GM10248 (cell line): ENCODE measurements at regions not wholly inside any gene's neighbourhood (a gene's known extent, or its start where the extent isn't known, plus 50 kb on each side); places are given as distances from the start of the nearest gene placed in this dataset.
"Not testable (repeated sequence)": the region's sequence is repeated elsewhere in the genome, so short reads cannot be mapped to it uniquely, and the experiment has no call there.

Source experiments
- CTCF ChIA-PET: fragments of 300-600 bp; sonication (Branson Sonifier 250); formaldehyde crosslinking; extraction: SDS; loops from one replicate; lab custom pipeline; 2021; ENCODE audit warnings: antibody characterized with exemption; lab: Yijun Ruan, JAX
- POLR2A ChIA-PET: fragments of 350-650 bp; sonication (Branson Sonifier 250); formaldehyde crosslinking; extraction: SDS; loops from one replicate; lab custom pipeline; 2020; ENCODE audit warnings: antibody characterized with exemption; lab: Yijun Ruan, JAX
- DNase-seq: peaks from one replicate; pipeline ENCODE4 v3.0.0; 2012; ENCODE audit errors: extremely low spot score
- CTCF ChIP-seq: IDR thresholded peaks from 2 replicates; pipeline ENCODE4 v1.5.1; 2012; ENCODE audit warnings: mild to moderate bottlenecking, low read depth; ENCODE audit errors: extremely low read depth, missing control alignments, control extremely low read depth

GRCh38 chr13:94795292-94795691 is 82.9 kb upstream of the SOX21 start:
- ChIA-PET POLR2A (no interaction called here), CTCF (no interaction called here)
- no peak for TF ChIP-seq CTCF
- DNase-seq = no peak

- CTCF ChIA-PET = not testable (repeated sequence)
Observed at GRCh38 chr13:94786246-94786645, 73.9 kb upstream of the SOX21 start.

GRCh38 chr13:94784066-94784465 is 71.7 kb upstream of the SOX21 start:
- no peak for TF ChIP-seq CTCF
- POLR2A ChIA-PET = no interaction called here
- CTCF ChIA-PET = interaction anchor here (1.9 kb wide), 1 partner anchor 12 kb away, joined by 5 read pairs; no protein-coding TSS in a partner anchor
- no peak for DNase-seq

More at GRCh38 chr13:94786246-94786645, 73.9 kb upstream of the SOX21 start:
- DNase-seq, POLR2A ChIA-PET: not testable (repeated sequence)

DNA sequence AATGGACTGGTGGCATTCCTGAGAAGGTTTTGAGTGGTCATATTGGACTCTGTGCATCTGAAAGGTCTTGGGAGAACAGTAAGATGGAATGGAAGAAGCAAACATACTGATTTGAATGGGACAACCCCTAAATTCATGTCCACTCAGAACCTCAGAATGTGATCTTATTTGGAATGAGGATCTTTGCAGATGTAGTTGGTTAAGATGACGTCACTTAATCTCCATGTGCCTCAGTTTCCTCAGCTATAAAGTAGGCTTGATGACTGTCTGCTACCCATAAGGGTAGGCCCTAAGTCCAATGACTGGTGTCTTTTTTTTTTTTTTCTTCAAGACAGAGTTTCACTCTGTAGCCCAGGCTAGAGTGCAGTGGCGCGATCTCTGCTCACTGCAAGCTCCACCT is 71.1 kb upstream of the SOX21 start:
- no peak for TF ChIP-seq CTCF
- POLR2A ChIA-PET = no interaction called here
- CTCF ChIA-PET = interaction anchor here (1.9 kb wide), 1 partner anchor 11 kb away, joined by 5 read pairs; no protein-coding TSS in a partner anchor
- no peak for DNase-seq

DNA sequence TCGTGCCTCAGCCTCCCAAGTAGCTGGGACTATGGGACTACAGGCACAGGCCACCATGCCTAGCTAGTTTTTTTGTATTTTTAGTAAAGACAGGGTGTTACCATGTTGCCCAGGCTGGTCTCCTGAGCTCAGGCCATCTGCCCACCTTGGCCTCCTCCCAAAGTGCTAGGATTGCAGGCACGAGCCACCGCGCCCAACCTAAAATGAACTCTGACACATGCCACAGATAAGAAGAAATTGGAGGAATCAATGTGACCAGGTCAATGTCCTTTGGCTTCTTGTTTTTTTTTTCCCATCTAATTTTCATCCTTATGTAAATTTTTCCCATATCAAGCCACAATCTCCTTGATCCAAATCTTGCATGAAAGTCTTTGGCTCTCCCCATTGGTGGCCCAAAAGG is 68.1 kb upstream of the SOX21 start:
- ChIA-PET CTCF (no interaction called here), POLR2A (no interaction called here)
- TF ChIP-seq CTCF = no peak
- no peak for DNase-seq

GRCh38 chr13:94778986-94779385 is 66.6 kb upstream of the SOX21 start:
- no peak for TF ChIP-seq CTCF
- DNase-seq = no peak
- POLR2A ChIA-PET = no interaction called here
- CTCF ChIA-PET = interaction anchor here (1.0 kb wide), 1 partner anchor 87 kb away, joined by 3 read pairs; no protein-coding TSS in a partner anchor

DNA sequence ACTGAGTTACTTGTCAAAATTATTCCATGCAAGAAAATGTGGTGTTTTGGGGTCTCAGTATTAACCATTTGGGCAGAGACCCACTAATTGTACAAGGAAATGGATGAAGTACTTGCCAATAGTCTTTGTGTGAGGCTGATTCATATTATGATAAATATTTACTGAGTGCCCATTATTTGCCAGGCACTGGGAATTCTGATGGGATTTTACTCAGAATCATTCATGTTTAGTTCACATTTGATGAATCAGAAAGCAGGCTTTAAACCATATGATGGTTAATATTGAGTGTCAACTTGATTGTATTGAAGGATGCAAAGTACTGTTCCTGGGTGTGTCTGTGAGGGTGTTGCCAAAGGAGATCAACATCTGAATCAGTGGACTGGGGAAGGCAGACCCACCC is 66.2 kb upstream of the SOX21 start:
- no peak for TF ChIP-seq CTCF
- CTCF ChIA-PET = no interaction called here
- POLR2A ChIA-PET = no interaction called here
- no peak for DNase-seq
